ENCODE measurements at regions not wholly inside any gene's neighbourhood (a gene's known extent, or its start where the extent isn't known, plus 50 kb on each side); places are given as distances from the start of the nearest gene placed in this dataset.

GRCh38 chr18:66048406-66048805 is 297.6 kb downstream of the CDH7 start:
- Histone ChIP-seq H2BK120ac (replicated peaks; ENCODE audit: low read depth, low read length) (no peak overlapping the region), H3K27me3 (replicated peaks in 1 of 4; ENCODE audit: control insufficient read depth in 3 of 4, extremely low read depth in 1 of 4, insufficient read depth in 3 of 4, low read length in 3 of 4) (no peaks in the 10 kb centered on the region), H2BK15ac (ENCODE audit: low read length) (no peak overlapping the region), H3K4me1 (replicated peaks in 1 of 4; ENCODE audit: control insufficient read depth in 3 of 4, insufficient read depth in 4 of 4, low read length in 3 of 4) (no peaks in the 10 kb centered on the region), H3K4ac (replicated peaks; ENCODE audit: insufficient read length, low read depth, low read length) (no peak overlapping the region), H2BK5ac (ENCODE audit: low read depth, low read length) (no peak overlapping the region), H2AK5ac (ENCODE audit: low read depth, low read length) (no peak overlapping the region), H3K14ac (ENCODE audit: insufficient read length) (no peak overlapping the region), H3K23me2 (ENCODE audit: low read depth, low read length) (no peaks in the 10 kb centered on the region), H4K8ac (ENCODE audit: extremely low read depth, insufficient read depth, low read length) (no peak overlapping the region), H4K5ac (ENCODE audit: insufficient read length, low read depth, low read length) (no peak overlapping the region), H3K56ac (replicated peaks; ENCODE audit: insufficient read length, low read depth, low read length) (no peak overlapping the region), H3K4me3 (ENCODE audit: extremely low read depth in 1 of 4, insufficient read depth in 2 of 4, low read depth in 3 of 4, low read length in 4 of 4) (no peak overlapping the region), H3K27ac (ENCODE audit: low read depth, low read length) (no peak overlapping the region), H3K79me1 (ENCODE audit: low read depth, low read length) (no peaks in the 10 kb centered on the region), H4K20me1 (replicated peaks in 1 of 2; ENCODE audit: control insufficient read depth in 1 of 2, insufficient read depth in 2 of 2, low read length in 2 of 2) (no peaks in the 10 kb centered on the region), H3K9me3 (ENCODE audit: insufficient read depth in 2 of 2, low read depth in 1 of 2, low read length in 1 of 2) (no peaks in the 10 kb centered on the region), H3K79me2 (ENCODE audit: control insufficient read depth in 1 of 2, insufficient read depth in 2 of 2, low read length in 2 of 2) (no peaks in the 10 kb centered on the region), H2BK12ac (ENCODE audit: low read depth, low read length) (no peak overlapping the region), H3K18ac (ENCODE audit: extremely low read depth, low read length) (no peak overlapping the region), H2AFZ (ENCODE audit: low read length) (no peak overlapping the region), H4K91ac (replicated peaks; ENCODE audit: insufficient read length, low read length) (no peak overlapping the region), H3K9ac (replicated peaks in 1 of 4; ENCODE audit: extremely low read depth in 1 of 4, low read depth in 3 of 4, low read length in 3 of 4) (no peak overlapping the region), H3K36me3 (ENCODE audit: control insufficient read depth in 2 of 4, insufficient read depth in 4 of 4, low read length in 3 of 4) (no peaks in the 10 kb centered on the region), H2BK20ac (ENCODE audit: low read length) (no peak overlapping the region), H3K4me2 (ENCODE audit: insufficient read depth in 1 of 2, low read depth in 2 of 2, low read length in 2 of 2) (no peak overlapping the region), H3K23ac (ENCODE audit: insufficient read length) (no peak overlapping the region)
- ChIA-PET POLR2A (ENCODE audit: partially characterized antibody) (no interaction called here), CTCF (ENCODE audit: partially characterized antibody) (no interaction called here)
- DNase-seq (ENCODE audit: low read depth in 1 of 2, low spot score in 2 of 2) (no peak), FAIRE-seq (no peak)
- WGBS, 2 experiments (ENCODE audit: extremely low coverage in 1 of 2, insufficient coverage in 1 of 2, insufficient read length in 1 of 2, insufficient replicate concordance in 2 of 2, low coverage in 1 of 2, low lambda C conversion rate in 2 of 2, missing lambda C conversion rate in 1 of 2) = 90% methylated on average over 1 of the region's 1 CpG; no CpG with 5 or more reads in 1 of the 2 experiments
- no peak for TF ChIP-seq FOSL1 (IDR thresholded peaks at IDR 0.05; ENCODE audit: insufficient read depth, low read depth, low read length)
